Endothelial cell of umbilical vein (primary cell): ENCODE measurements at regions not wholly inside any gene's neighbourhood (a gene's known extent, or its start where the extent isn't known, plus 50 kb on each side); places are given as distances from the start of the nearest gene placed in this dataset.

Experiments used
- BruUV-seq: library from RNA; stranded (reverse); fragments of 400-500 nt; replicated peaks from 2 replicates; lab custom pipeline; 2021; lab: Mats Ljungman, UMichigan
- CTCF ChIA-PET: fragments of 300-600, 350-600 bp; sonication (Branson Sonifier 250); formaldehyde crosslinking; loops from one replicate; lab custom pipeline; 2021; ENCODE audit warnings: antibody characterized with exemption, inconsistent platforms; lab: Charles Lee
- POLR2A ChIA-PET: fragments of 300-600, 350-600 bp; sonication (Branson Sonifier 250); formaldehyde crosslinking; loops from one replicate; lab custom pipeline; 2021; ENCODE audit warnings: antibody characterized with exemption, inconsistent platforms; lab: Charles Lee
- DNase-seq: peaks from one replicate; pipeline ENCODE4 v3.0.0-alpha.2; 2011; ENCODE audit warnings: low read depth, low spot score
- FAIRE-seq: peaks from 2 replicates; lab custom pipeline; 2011; peaks lifted over from hg19 to GRCh38; lab: Jason Lieb, UNC
- H2AFZ ChIP-seq: 2 replicates; pipeline ENCODE4 v1.6.0; 2012; ENCODE audit warnings: low read depth, low read length, control low read depth, inconsistent platforms
- H3K27ac ChIP-seq: 2 replicates; pipeline ENCODE4 v1.5.1; 2011; ENCODE audit warnings: low read depth, mild to moderate bottlenecking, control low read depth, low read length, moderate library complexity; ENCODE audit not compliant: insufficient read depth
- H3K27me3 ChIP-seq, 2 experiments: 2 replicates each; pipeline versions ENCODE4 v1.6.0 to v1.6.1; 2011; ENCODE audit warnings: low read length in 2 of 2, mixed read lengths in 1 of 2; ENCODE audit not compliant: control insufficient read depth in 2 of 2, insufficient read depth in 2 of 2
- H3K36me3 ChIP-seq, 2 experiments: 2 replicates in 1 of 2; 3 replicates in 1 of 2; pipeline ENCODE4 v1.5.1; 2011; ENCODE audit warnings: low read length in 2 of 2, mild to moderate bottlenecking in 1 of 2, moderate library complexity in 1 of 2; ENCODE audit not compliant: control insufficient read depth in 2 of 2, insufficient read depth in 2 of 2; ENCODE audit errors: extremely low read depth in 1 of 2
- H3K4me1 ChIP-seq: 3 replicates; pipeline ENCODE4 v1.5.1; 2011; ENCODE audit warnings: mild to moderate bottlenecking, low read length; ENCODE audit not compliant: control insufficient read depth, insufficient read depth; ENCODE audit errors: extremely low read depth
- H3K4me2 ChIP-seq: 2 replicates; pipeline ENCODE4 v1.6.1; 2011; ENCODE audit warnings: low read length, control low read depth, mixed read lengths; ENCODE audit not compliant: insufficient read depth
- H3K4me3 ChIP-seq, 3 experiments: fragments of 200-600 bp in 1 of 3; sonication (generic), shearing (Covaris generic) in 1 of 3; replicated peaks in 1 of 3; 2 replicates each; pipeline ENCODE4 v1.5.1; 2011 to 2016; ENCODE audit warnings: control low read depth in 3 of 3, low read length in 3 of 3, mild to moderate bottlenecking in 2 of 3, inconsistent platforms in 1 of 3, low read depth in 1 of 3, moderate library complexity in 1 of 3; ENCODE audit not compliant: insufficient read depth in 1 of 3
- H3K79me2 ChIP-seq: 2 replicates; pipeline ENCODE4 v1.6.0; 2012; ENCODE audit warnings: low read length, inconsistent platforms; ENCODE audit not compliant: control insufficient read depth, insufficient read depth
- H3K9ac ChIP-seq: replicated peaks from 2 replicates; pipeline ENCODE3; 2011; ENCODE audit warnings: low read length, control low read depth; ENCODE audit not compliant: insufficient read depth; ENCODE audit errors: extremely low read depth
- H3K9me1 ChIP-seq: replicated peaks from 3 replicates; pipeline ENCODE4 v1.6.0; 2011; ENCODE audit warnings: mild to moderate bottlenecking, low read length; ENCODE audit not compliant: control insufficient read depth, insufficient read depth; ENCODE audit errors: extremely low read depth
- H3K9me3 ChIP-seq: replicated peaks from 2 replicates; pipeline ENCODE4 v1.5.1; 2012; ENCODE audit warnings: low read length, inconsistent platforms; ENCODE audit not compliant: control insufficient read depth, insufficient read depth
- H4K20me1 ChIP-seq: replicated peaks from 2 replicates; pipeline ENCODE3; 2011; ENCODE audit warnings: mild to moderate bottlenecking, low read length; ENCODE audit not compliant: control insufficient read depth, insufficient read depth; ENCODE audit errors: extremely low read depth
- EZH2 ChIP-seq: IDR thresholded peaks from 2 replicates; pipeline ENCODE4 v1.6.1; 2012; ENCODE audit warnings: borderline replicate concordance, low read depth, mild to moderate bottlenecking, moderate library complexity, low read length, inconsistent platforms; ENCODE audit not compliant: severe bottlenecking
- FOS ChIP-seq: IDR thresholded peaks from 2 replicates; pipeline ENCODE4 v1.6.1; 2011; ENCODE audit warnings: mild to moderate bottlenecking, low read length, moderate library complexity, borderline replicate concordance; ENCODE audit not compliant: insufficient read depth
- GATA2 ChIP-seq: IDR thresholded peaks from 2 replicates; pipeline ENCODE4 v1.7.0; 2011; ENCODE audit warnings: low read depth, mild to moderate bottlenecking, moderate library complexity, mixed read lengths, low read length; ENCODE audit not compliant: insufficient read length, insufficient read depth
- JUN ChIP-seq: IDR thresholded peaks from 2 replicates; pipeline ENCODE4 v1.6.1; 2011; ENCODE audit warnings: borderline replicate concordance, low read depth; ENCODE audit not compliant: insufficient read length, insufficient read depth
- MYC ChIP-seq: IDR thresholded peaks from one replicate; pipeline ENCODE4 v1.6.1; 2011; ENCODE audit warnings: mild to moderate bottlenecking, low read depth, low read length
- POLR2A ChIP-seq: IDR thresholded peaks from 2 replicates; pipeline ENCODE4 v1.6.1; 2012; ENCODE audit warnings: low read depth, mild to moderate bottlenecking, control low read depth, low read length
- POLR2AphosphoS5 ChIP-seq: IDR thresholded peaks from 2 replicates; pipeline ENCODE4 v1.6.1; 2012; ENCODE audit warnings: low read depth, mild to moderate bottlenecking, control low read depth, low read length, moderate library complexity; ENCODE audit not compliant: insufficient read depth
- dilution Hi-C: fragments of 300-500 bp; cut with MboI; formaldehyde crosslinking; loops from one replicate; pipeline ENCODE4 v1.15.0; 2019; ENCODE audit warnings: low sequenced_read_pairs; ENCODE audit not compliant: extremely low pct_ligation_motif_present
- intact Hi-C: fragments of 100-400 bp; cut with micrococcal nuclease; formaldehyde crosslinking; loops from one replicate; pipeline ENCODE4 v1.10.0; 2022
- TF ChIP-seq, protein P1 (sequence below): IDR thresholded peaks from 2 replicates; pipeline ENCODE4 v1.6.1; 2011; ENCODE audit not compliant: insufficient read depth, insufficient read length
- TF ChIP-seq, protein P2 (sequence below), 2 donors: IDR thresholded peaks; 1 replicate in 1 of 2; 2 replicates in 1 of 2; pipeline ENCODE4 v1.5.1; 2011; ENCODE audit warnings: low read length in 2 of 2, mild to moderate bottlenecking in 2 of 2, moderate library complexity in 2 of 2, control low read depth in 1 of 2, inconsistent platforms in 1 of 2, low read depth in 1 of 2; ENCODE audit not compliant: insufficient read depth in 1 of 2; ENCODE audit errors: extremely low read depth in 1 of 2

- no peak for DNase-seq
- no TSS peak for BruUV-seq
- Histone ChIP-seq H4K20me1 (no peaks in the 10 kb centered on the region), H3K9me3 (no peaks in the 10 kb centered on the region), H3K4me2 (no peak overlapping the region), H3K36me3 (no peaks in the 10 kb centered on the region), H3K79me2 (no peaks in the 10 kb centered on the region), H3K9me1 (no peaks in the 10 kb centered on the region), H3K4me1 (no peaks in the 10 kb centered on the region), H3K4me3 (no peak overlapping the region), H3K27ac (no peak overlapping the region), H2AFZ (no peak overlapping the region), H3K9ac (no peak overlapping the region), H3K27me3 (no peaks in the 10 kb centered on the region)
- dilution Hi-C loops (no loop called here), intact Hi-C loops (no loop called here)
- CTCF ChIA-PET = no interaction called here
- FAIRE-seq = no peak
- POLR2A ChIA-PET = no interaction called here
- TF ChIP-seq FOS (no peak), JUN (no peak), GATA2 (no peak), POLR2AphosphoS5 (no peak), MYC (no peak), POLR2A (no peak)
Observed at GRCh38 chr9:99511723-99512122, 289.6 kb downstream of the SEC61B start.

DNA sequence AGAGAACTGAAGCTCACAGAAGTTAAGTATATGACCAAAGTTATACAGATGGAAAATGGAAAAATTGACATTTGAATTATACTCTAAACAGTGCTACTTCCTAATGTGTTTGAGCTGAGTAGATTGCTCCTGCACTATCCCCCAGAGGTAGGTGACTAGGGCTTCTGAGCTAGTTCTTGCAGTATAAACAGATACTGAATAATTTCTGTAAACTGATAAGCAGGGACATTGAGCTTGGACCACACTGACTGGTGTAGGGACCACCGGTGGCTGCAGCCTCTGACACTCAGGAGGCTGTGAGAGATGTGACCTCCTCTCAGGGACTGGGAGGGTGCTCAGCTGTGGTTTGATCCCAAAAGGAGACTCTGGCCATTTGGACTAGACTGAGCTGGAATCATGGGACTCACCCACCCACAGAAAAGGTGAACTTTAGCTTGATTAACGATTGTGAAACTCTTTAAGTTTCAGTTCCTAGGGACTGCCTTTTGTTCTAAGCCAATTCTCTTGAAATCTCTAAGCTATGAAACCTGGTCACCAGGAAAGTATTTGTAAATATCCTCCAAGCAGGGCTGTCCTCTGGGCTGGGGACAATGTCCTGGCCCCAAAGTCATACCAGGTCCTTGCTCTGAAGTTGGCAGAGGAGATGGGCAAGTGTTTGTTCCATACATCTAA, 291.5 kb downstream of the SEC61B start:
- intact Hi-C loops = no loop called here
- no peak overlapping the region for H3K4me3 ChIP-seq
- no peak overlapping the region for H2AFZ ChIP-seq
- FAIRE-seq (no peak), DNase-seq (no peak)
- dilution Hi-C loops = no loop called here
- BruUV-seq = no TSS peak
- no peaks in the 10 kb centered on the region for H3K4me1 ChIP-seq
- no peak overlapping the region for H3K27ac ChIP-seq
- H3K9me1 ChIP-seq = no peaks in the 10 kb centered on the region
- no peak for TF ChIP-seq JUN
- no peak for TF ChIP-seq FOS
- TF ChIP-seq EZH2 = no peak
- TF ChIP-seq POLR2A = no peak
- no peak for TF ChIP-seq MYC
- TF ChIP-seq POLR2AphosphoS5 = no peak
- TF ChIP-seq, protein P1, sequence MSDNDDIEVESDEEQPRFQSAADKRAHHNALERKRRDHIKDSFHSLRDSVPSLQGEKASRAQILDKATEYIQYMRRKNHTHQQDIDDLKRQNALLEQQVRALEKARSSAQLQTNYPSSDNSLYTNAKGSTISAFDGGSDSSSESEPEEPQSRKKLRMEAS = no peak
- no peak for TF ChIP-seq GATA2
- TF ChIP-seq, protein P2, sequence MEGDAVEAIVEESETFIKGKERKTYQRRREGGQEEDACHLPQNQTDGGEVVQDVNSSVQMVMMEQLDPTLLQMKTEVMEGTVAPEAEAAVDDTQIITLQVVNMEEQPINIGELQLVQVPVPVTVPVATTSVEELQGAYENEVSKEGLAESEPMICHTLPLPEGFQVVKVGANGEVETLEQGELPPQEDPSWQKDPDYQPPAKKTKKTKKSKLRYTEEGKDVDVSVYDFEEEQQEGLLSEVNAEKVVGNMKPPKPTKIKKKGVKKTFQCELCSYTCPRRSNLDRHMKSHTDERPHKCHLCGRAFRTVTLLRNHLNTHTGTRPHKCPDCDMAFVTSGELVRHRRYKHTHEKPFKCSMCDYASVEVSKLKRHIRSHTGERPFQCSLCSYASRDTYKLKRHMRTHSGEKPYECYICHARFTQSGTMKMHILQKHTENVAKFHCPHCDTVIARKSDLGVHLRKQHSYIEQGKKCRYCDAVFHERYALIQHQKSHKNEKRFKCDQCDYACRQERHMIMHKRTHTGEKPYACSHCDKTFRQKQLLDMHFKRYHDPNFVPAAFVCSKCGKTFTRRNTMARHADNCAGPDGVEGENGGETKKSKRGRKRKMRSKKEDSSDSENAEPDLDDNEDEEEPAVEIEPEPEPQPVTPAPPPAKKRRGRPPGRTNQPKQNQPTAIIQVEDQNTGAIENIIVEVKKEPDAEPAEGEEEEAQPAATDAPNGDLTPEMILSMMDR (IDR thresholded peaks at IDR 0.05; ENCODE audit: extremely low read depth in 1 of 2, insufficient read depth in 1 of 2, low read depth in 1 of 2, low read length in 2 of 2) = no peak
- H3K36me3 ChIP-seq = no peaks in the 10 kb centered on the region
- ChIA-PET CTCF (interaction anchor here (0.7 to 0.8 kb wide), 2 partner anchors 13 to 113 kb away, joined by 3 to 4 read pairs; no protein-coding TSS in a partner anchor), POLR2A (no interaction called here)
- no peaks in the 10 kb centered on the region for H4K20me1 ChIP-seq
- no peak overlapping the region for H3K4me2 ChIP-seq
- no peaks in the 10 kb centered on the region for H3K79me2 ChIP-seq
- H3K27me3 ChIP-seq = no peaks in the 10 kb centered on the region
- H3K9me3 ChIP-seq = no peaks in the 10 kb centered on the region
- H3K9ac ChIP-seq = no peak overlapping the region
